Thoracic aorta (tissue), 2 donors: ENCODE measurements at regions not wholly inside any gene's neighbourhood (a gene's known extent, or its start where the extent isn't known, plus 50 kb on each side); places are given as distances from the start of the nearest gene placed in this dataset.

Source experiments
- ATAC-seq: fragments of 150-250 bp; one replicate; pipeline ENCODE4 v1.8.0; 2017; ENCODE audit warnings: low read depth; ENCODE audit not compliant: insufficient number of reproducible peaks, low FRiP score
- DNase-seq: peaks from one replicate; pipeline ENCODE4 v3.0.0-alpha.2; 2020; ENCODE audit warnings: low spot score
- H3K27ac ChIP-seq, 2 donors: fragments of 200-600 bp; sonication (generic); 1 replicate in 1 of 2; 2 replicates in 1 of 2; pipeline ENCODE4 v1.5.1; 2016; ENCODE audit warnings: mild to moderate bottlenecking in 2 of 2, moderate library complexity in 2 of 2
- H3K27me3 ChIP-seq: fragments of 200-600 bp; sonication (generic); replicated peaks from 2 replicates; pipeline ENCODE4 v1.6.0; 2016; ENCODE audit warnings: mild to moderate bottlenecking; ENCODE audit not compliant: insufficient read depth
- H3K36me3 ChIP-seq: fragments of 200-600 bp; sonication (generic); one replicate; pipeline ENCODE4 v1.5.1; 2016
- H3K4me1 ChIP-seq, 2 donors: fragments of 200-600 bp; sonication (generic); 1 replicate in 1 of 2; 2 replicates in 1 of 2; pipeline versions ENCODE4 v1.5.1 to v1.6.0; 2016; ENCODE audit warnings: low read depth in 2 of 2, mild to moderate bottlenecking in 1 of 2; ENCODE audit not compliant: control insufficient read depth in 1 of 2
- H3K4me3 ChIP-seq: fragments of 200-600 bp; sonication (generic); 2 replicates; pipeline ENCODE4 v1.5.1; 2016; ENCODE audit warnings: mild to moderate bottlenecking
- H3K9me3 ChIP-seq: fragments of 200-600 bp; sonication (generic); 2 replicates; pipeline ENCODE4 v1.5.1; 2016
- CTCF ChIP-seq: fragments of 200-600 bp; sonication (generic); IDR thresholded peaks from one replicate; pipeline ENCODE4 v1.5.1; 2019; ENCODE audit warnings: antibody characterized with exemption

GRCh38 chr3:102183623-102184022 lies 251.2 kb upstream of the ZPLD1 start:
- H3K27ac ChIP-seq = no peak overlapping the region
- TF ChIP-seq CTCF = no peak
- no peak for DNase-seq

DNA sequence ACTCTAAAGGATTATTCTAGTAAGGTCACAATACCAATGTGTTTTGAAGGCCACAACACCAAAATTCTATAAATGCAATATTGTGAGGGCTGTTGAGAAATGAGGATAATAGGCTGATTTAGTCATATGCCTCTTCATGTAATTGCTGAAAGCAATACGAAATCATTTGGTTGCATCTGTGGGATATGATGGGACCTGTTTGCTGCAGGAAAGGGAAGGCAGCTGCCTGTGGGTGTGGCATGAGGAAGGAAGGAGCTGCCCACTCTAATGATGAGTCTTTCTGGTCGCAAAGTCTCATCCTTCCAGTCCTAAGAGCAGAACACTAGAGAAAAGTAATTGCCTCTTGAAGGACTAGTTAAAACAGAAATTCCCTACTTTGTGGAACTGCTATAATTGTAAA lies 245.3 kb upstream of the ZPLD1 start:
- no peaks in the 10 kb centered on the region for H3K36me3 ChIP-seq
- ATAC-seq (no peak), DNase-seq (no peak)
- H3K27ac ChIP-seq = no peak overlapping the region
- H3K4me3 ChIP-seq = no peak overlapping the region
- no peaks in the 10 kb centered on the region for H3K27me3 ChIP-seq
- no peak for TF ChIP-seq CTCF
- peaks cover 9 to 14% of the 10 kb centered on the region in 2 donors for H3K4me1 ChIP-seq
- H3K9me3 ChIP-seq = no peaks in the 10 kb centered on the region

More at GRCh38 chr3:102183623-102184022, 251.2 kb upstream of the ZPLD1 start:
- no peaks in the 10 kb centered on the region for H3K27me3 ChIP-seq
- no peak for ATAC-seq
- H3K9me3 ChIP-seq = no peaks in the 10 kb centered on the region
- no peak overlapping the region for H3K4me3 ChIP-seq
- peaks cover 35 to 41% of the 10 kb centered on the region in 2 donors for H3K4me1 ChIP-seq
- no peaks in the 10 kb centered on the region for H3K36me3 ChIP-seq

DNA sequence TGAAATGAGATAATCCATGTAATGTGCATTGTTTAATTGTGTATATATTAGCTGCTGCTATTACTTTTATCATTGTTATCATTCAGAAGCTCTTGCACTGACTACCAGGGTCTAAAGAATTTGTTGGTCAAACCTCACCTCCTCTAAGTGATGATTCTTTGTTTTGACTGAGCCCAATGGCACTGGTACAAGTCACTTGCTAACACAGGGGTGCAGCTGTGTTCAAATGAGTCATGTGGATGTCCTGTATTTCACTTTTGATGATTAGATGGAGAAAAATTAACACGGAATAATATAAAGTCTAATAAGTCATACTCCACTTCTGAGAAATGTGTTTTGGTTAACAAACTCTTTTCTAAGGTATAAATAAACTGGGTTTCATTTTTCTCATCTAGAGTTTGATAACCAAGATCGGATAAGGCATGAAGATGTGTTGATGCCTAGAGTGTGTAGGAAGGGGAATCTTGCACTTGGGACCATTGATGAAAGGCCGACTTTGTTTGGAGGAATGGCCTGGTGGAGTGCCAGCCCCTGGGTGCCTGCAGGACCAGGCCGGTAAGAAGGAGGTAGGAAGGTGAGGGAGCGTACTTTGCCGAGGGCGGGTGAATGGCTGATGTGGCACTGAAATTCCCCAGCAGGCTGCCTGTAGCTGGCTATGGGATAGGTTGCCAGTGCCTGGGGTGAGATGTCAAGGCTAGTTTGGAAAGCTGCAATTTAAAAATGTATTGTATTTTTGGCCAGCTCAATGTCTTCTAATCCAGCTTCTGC lies 244.7 kb upstream of the ZPLD1 start:
- Histone ChIP-seq H3K27ac (peak overlapping the region in 1 of 2 donors; percentile 25), H3K4me1 (peaks cover 9 to 14% of the 10 kb centered on the region in 2 donors), H3K4me3 (no peak overlapping the region), H3K27me3 (no peaks in the 10 kb centered on the region), H3K9me3 (no peaks in the 10 kb centered on the region), H3K36me3 (no peaks in the 10 kb centered on the region)
- DNase-seq (no peak), ATAC-seq (no peak)
- TF ChIP-seq CTCF = no peak

DNA sequence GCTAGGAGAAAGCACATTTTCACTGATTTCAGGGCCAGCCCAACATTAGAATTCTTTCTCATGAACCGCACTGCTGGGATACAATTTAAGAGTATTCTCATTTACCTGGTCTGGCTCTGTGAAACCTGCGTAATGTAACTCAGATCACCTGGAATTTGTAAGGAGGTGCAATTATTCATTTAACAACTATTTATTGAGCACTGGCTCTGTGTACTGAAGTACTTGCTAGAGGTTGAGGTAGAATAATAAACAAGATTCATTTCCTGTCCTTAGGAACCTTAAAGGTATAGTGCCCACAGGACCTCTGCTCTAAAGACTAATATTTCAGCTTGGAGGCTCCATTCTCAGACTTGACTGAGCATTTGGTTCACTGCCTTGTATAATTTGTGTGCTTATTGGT lies 242.2 kb upstream of the ZPLD1 start:
- no peak for TF ChIP-seq CTCF
- ATAC-seq (no peak), DNase-seq (no peak)
- Histone ChIP-seq H3K4me3 (no peak overlapping the region), H3K27me3 (no peaks in the 10 kb centered on the region), H3K4me1 (peaks cover 9 to 14% of the 10 kb centered on the region in 2 donors), H3K27ac (no peak overlapping the region), H3K36me3 (no peaks in the 10 kb centered on the region), H3K9me3 (no peaks in the 10 kb centered on the region)

- Histone ChIP-seq H3K4me1 (peaks cover 9 to 14% of the 10 kb centered on the region in 2 donors), H3K9me3 (no peaks in the 10 kb centered on the region), H3K27ac (no peak overlapping the region), H3K4me3 (no peak overlapping the region), H3K36me3 (no peaks in the 10 kb centered on the region), H3K27me3 (no peaks in the 10 kb centered on the region)
- DNase-seq (no peak), ATAC-seq (no peak)
- TF ChIP-seq CTCF = no peak
These were observed 241.6 kb upstream of the ZPLD1 start for GRCh38 chr3:102193255-102193654.
